ENCODE measurements at regions not wholly inside any gene's neighbourhood (a gene's known extent, or its start where the extent isn't known, plus 50 kb on each side); places are given as distances from the start of the nearest gene placed in this dataset.
"Not testable (repeated sequence)": the region's sequence is repeated elsewhere in the genome, so short reads cannot be mapped to it uniquely, and the experiment has no call there.

- no peak for DNase-seq
- Mint-ChIP-seq H3K27me3 (no peaks in the 10 kb centered on the region), H3K36me3 (no peaks in the 10 kb centered on the region)
Observed at GRCh38 chr2:82796132-82796531, 1662.9 kb downstream of the SUCLG1 start.

GRCh38 chr2:82795446-82795845 is 1663.6 kb downstream of the SUCLG1 start:
- ATAC-seq (ENCODE audit: low read depth in 2 of 2) = no peak

More at GRCh38 chr2:82796132-82796531, 1662.9 kb downstream of the SUCLG1 start:
- Mint-ChIP-seq H3K4me3 (no peak overlapping the region), H3K9me3 (peaks cover 0 to 9% (median 2%) of the 10 kb centered on the region in 7 donors), H3K27ac (no peak overlapping the region), H3K4me1 (no peaks in the 10 kb centered on the region)
- no peak for ATAC-seq (ENCODE audit: low read depth in 2 of 2)

GRCh38 chr2:82793711-82794435 is 1665.2 kb downstream of the SUCLG1 start:
- no peaks in the 10 kb centered on the region for H3K36me3 Mint-ChIP-seq
- H3K4me1 Mint-ChIP-seq = no peaks in the 10 kb centered on the region
- H3K27me3 Mint-ChIP-seq = no peaks in the 10 kb centered on the region
- no peak overlapping the region for H3K27ac Mint-ChIP-seq
- ATAC-seq (ENCODE audit: low read depth in 2 of 2) (no peak), DNase-seq (no peak)
- H3K4me3 Mint-ChIP-seq = no peak overlapping the region
- peaks cover 0 to 6% (median 2%) of the 10 kb centered on the region in 7 donors for H3K9me3 Mint-ChIP-seq

More at GRCh38 chr2:82795446-82795845, 1663.6 kb downstream of the SUCLG1 start:
- H3K27ac Mint-ChIP-seq = no peak overlapping the region
- no peaks in the 10 kb centered on the region for H3K36me3 Mint-ChIP-seq
- H3K4me1 Mint-ChIP-seq = no peaks in the 10 kb centered on the region
- H3K27me3 Mint-ChIP-seq = no peaks in the 10 kb centered on the region
- no peak overlapping the region for H3K4me3 Mint-ChIP-seq
- H3K9me3 Mint-ChIP-seq = peaks cover 0 to 4% (median 2%) of the 10 kb centered on the region in 7 donors
- DNase-seq = no peak

- no peak overlapping the region for H3K4me3 Mint-ChIP-seq
- no peaks in the 10 kb centered on the region for H3K4me1 Mint-ChIP-seq
- ATAC-seq (ENCODE audit: low read depth in 2 of 2) = no peak
- H3K9me3 Mint-ChIP-seq = peaks cover 0 to 8% (median 2%) of the 10 kb centered on the region in 7 donors
- H3K27ac Mint-ChIP-seq = peak overlapping the region in 1 of 6 donors; percentile 40
- H3K36me3 Mint-ChIP-seq = no peaks in the 10 kb centered on the region
- DNase-seq = no peak
- no peaks in the 10 kb centered on the region for H3K27me3 Mint-ChIP-seq
Observed at GRCh38 chr2:82792316-82792715, 1666.8 kb downstream of the SUCLG1 start.

- ATAC-seq (ENCODE audit: low read depth in 2 of 2) = no peak
- H3K9me3 Mint-ChIP-seq = peaks cover 0 to 8% (median 2%) of the 10 kb centered on the region in 7 donors
- H3K4me1 Mint-ChIP-seq = no peaks in the 10 kb centered on the region
- no peaks in the 10 kb centered on the region for H3K27me3 Mint-ChIP-seq
- DNase-seq = no peak
- H3K27ac Mint-ChIP-seq = no peak overlapping the region
- no peaks in the 10 kb centered on the region for H3K36me3 Mint-ChIP-seq
- no peak overlapping the region for H3K4me3 Mint-ChIP-seq
Observed at GRCh38 chr2:82790206-82791021, 1668.7 kb downstream of the SUCLG1 start.

- no peaks in the 10 kb centered on the region for H3K27me3 Mint-ChIP-seq
- H3K4me1 Mint-ChIP-seq = no peaks in the 10 kb centered on the region
- DNase-seq = no peak
- H3K9me3 Mint-ChIP-seq = peaks cover 0 to 8% (median 2%) of the 10 kb centered on the region in 7 donors
- H3K27ac Mint-ChIP-seq = no peak overlapping the region
- H3K4me3 Mint-ChIP-seq = no peak overlapping the region
- ATAC-seq (ENCODE audit: low read depth in 2 of 2) = no peak
- no peaks in the 10 kb centered on the region for H3K36me3 Mint-ChIP-seq
Observed at GRCh38 chr2:82789851-82790205, 1669.3 kb downstream of the SUCLG1 start.

GRCh38 chr2:82781176-82781915 is 1677.7 kb downstream of the SUCLG1 start:
- no peaks in the 10 kb centered on the region for H3K4me1 Mint-ChIP-seq
- ATAC-seq (ENCODE audit: low read depth in 2 of 2) (no peak), DNase-seq (no peak)
- no peaks in the 10 kb centered on the region for H3K27me3 Mint-ChIP-seq
- peaks cover 0 to 15% (median 5%) of the 10 kb centered on the region in 7 donors for H3K9me3 Mint-ChIP-seq
- H3K4me3 Mint-ChIP-seq = no peak overlapping the region
- H3K36me3 Mint-ChIP-seq = no peaks in the 10 kb centered on the region
- H3K27ac Mint-ChIP-seq = no peak overlapping the region

- Mint-ChIP-seq H3K27me3 (no peaks in the 10 kb centered on the region), H3K4me1 (no peaks in the 10 kb centered on the region), H3K27ac (no peak overlapping the region), H3K36me3 (no peaks in the 10 kb centered on the region), H3K4me3 (no peak overlapping the region), H3K9me3 (peaks cover 0 to 15% (median 5%) of the 10 kb centered on the region in 7 donors)
- DNase-seq (no peak), ATAC-seq (ENCODE audit: low read depth in 2 of 2) (no peak)
Observed at GRCh38 chr2:82780050-82780449, 1679.0 kb downstream of the SUCLG1 start.

GRCh38 chr2:82752396-82752795 is 1706.7 kb downstream of the SUCLG1 start:
- peaks cover 17 to 27% (median 19%) of the 10 kb centered on the region in 7 donors for H3K9me3 Mint-ChIP-seq
- peaks cover 0 to 11% of the 10 kb centered on the region in 2 donors for H3K36me3 Mint-ChIP-seq
- no peak overlapping the region for H3K4me3 Mint-ChIP-seq
- no peaks in the 10 kb centered on the region for H3K27me3 Mint-ChIP-seq
- no peak overlapping the region for H3K27ac Mint-ChIP-seq
- H3K4me1 Mint-ChIP-seq = no peaks in the 10 kb centered on the region
- no peak for ATAC-seq (ENCODE audit: low read depth in 2 of 2)
- no peak for DNase-seq

GRCh38 chr2:82748653-82749052 is 1710.4 kb downstream of the SUCLG1 start:
- H3K4me1 Mint-ChIP-seq = no peaks in the 10 kb centered on the region
- H3K9me3 Mint-ChIP-seq = peaks cover 20 to 27% (median 21%) of the 10 kb centered on the region in 7 donors
- H3K27ac Mint-ChIP-seq = peak overlapping the region in 1 of 6 donors; percentile 12
- no peak overlapping the region for H3K4me3 Mint-ChIP-seq
- DNase-seq (no peak), ATAC-seq (ENCODE audit: low read depth in 2 of 2) (no peak)
- peaks cover 0 to 11% of the 10 kb centered on the region in 2 donors for H3K36me3 Mint-ChIP-seq
- H3K27me3 Mint-ChIP-seq = no peaks in the 10 kb centered on the region

GRCh38 chr2:82740527-82740926 is 1718.6 kb downstream of the SUCLG1 start:
- H3K9me3 Mint-ChIP-seq = peaks cover 0 to 10% (median 5%) of the 10 kb centered on the region in 7 donors
- no peaks in the 10 kb centered on the region for H3K27me3 Mint-ChIP-seq
- no peaks in the 10 kb centered on the region for H3K4me1 Mint-ChIP-seq
- no peaks in the 10 kb centered on the region for H3K36me3 Mint-ChIP-seq
- no peak overlapping the region for H3K27ac Mint-ChIP-seq
- DNase-seq (no peak), ATAC-seq (ENCODE audit: low read depth in 2 of 2) (no peak)
- H3K4me3 Mint-ChIP-seq = no peak overlapping the region

GRCh38 chr2:82737965-82738364 is 1721.1 kb downstream of the SUCLG1 start:
- H3K4me3 Mint-ChIP-seq; H3K4me1 Mint-ChIP-seq; H3K36me3 Mint-ChIP-seq; ATAC-seq (ENCODE audit: low read depth in 2 of 2); H3K27ac Mint-ChIP-seq; DNase-seq; H3K27me3 Mint-ChIP-seq: not testable (repeated sequence)
- peaks cover 0 to 11% (median 4%) of the 10 kb centered on the region in 7 donors for H3K9me3 Mint-ChIP-seq

GRCh38 chr2:82735336-82735735 is 1723.7 kb downstream of the SUCLG1 start:
- no peak overlapping the region for H3K4me3 Mint-ChIP-seq
- H3K4me1 Mint-ChIP-seq = no peaks in the 10 kb centered on the region
- H3K27ac Mint-ChIP-seq = peak overlapping the region in 1 of 6 donors; percentile 69
- ATAC-seq (ENCODE audit: low read depth in 2 of 2) = no peak
- H3K36me3 Mint-ChIP-seq = no peaks in the 10 kb centered on the region
- peaks cover 0 to 15% (median 5%) of the 10 kb centered on the region in 7 donors for H3K9me3 Mint-ChIP-seq
- DNase-seq = no peak
- no peaks in the 10 kb centered on the region for H3K27me3 Mint-ChIP-seq

Measured in naive B cell (primary cell).